GM12872 (cell line): ENCODE measurements at regions not wholly inside any gene's neighbourhood (a gene's known extent, or its start where the extent isn't known, plus 50 kb on each side); places are given as distances from the start of the nearest gene placed in this dataset.

Experiments
- TF ChIP-seq, protein P1 (sequence below): IDR thresholded peaks from 3 replicates; pipeline ENCODE4 v1.5.1; 2011; ENCODE audit warnings: low read depth, mild to moderate bottlenecking, low read length, moderate library complexity; ENCODE audit not compliant: insufficient read depth

DNA sequence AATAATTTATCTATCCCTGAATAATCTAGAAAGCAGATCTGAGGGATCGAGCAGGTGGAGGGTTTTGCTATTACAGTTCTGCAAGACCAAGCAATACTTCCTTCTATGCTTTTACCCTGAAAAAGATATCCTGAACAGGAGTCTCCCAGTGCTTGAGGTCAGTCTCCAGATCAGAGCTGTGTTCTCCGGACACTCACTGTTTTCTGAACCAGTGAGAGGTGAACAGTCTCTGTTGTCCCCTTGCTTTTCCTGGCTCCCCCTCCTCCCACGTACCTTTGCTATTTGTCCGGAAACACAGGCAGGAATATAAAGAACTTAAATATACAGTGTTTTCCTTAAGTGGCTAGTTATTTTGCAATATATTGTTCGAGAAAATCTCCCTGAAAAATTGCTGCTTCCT lies 116.6 kb downstream of the ATXN3L start:
- TF ChIP-seq, protein P1, sequence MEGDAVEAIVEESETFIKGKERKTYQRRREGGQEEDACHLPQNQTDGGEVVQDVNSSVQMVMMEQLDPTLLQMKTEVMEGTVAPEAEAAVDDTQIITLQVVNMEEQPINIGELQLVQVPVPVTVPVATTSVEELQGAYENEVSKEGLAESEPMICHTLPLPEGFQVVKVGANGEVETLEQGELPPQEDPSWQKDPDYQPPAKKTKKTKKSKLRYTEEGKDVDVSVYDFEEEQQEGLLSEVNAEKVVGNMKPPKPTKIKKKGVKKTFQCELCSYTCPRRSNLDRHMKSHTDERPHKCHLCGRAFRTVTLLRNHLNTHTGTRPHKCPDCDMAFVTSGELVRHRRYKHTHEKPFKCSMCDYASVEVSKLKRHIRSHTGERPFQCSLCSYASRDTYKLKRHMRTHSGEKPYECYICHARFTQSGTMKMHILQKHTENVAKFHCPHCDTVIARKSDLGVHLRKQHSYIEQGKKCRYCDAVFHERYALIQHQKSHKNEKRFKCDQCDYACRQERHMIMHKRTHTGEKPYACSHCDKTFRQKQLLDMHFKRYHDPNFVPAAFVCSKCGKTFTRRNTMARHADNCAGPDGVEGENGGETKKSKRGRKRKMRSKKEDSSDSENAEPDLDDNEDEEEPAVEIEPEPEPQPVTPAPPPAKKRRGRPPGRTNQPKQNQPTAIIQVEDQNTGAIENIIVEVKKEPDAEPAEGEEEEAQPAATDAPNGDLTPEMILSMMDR = no peak

DNA sequence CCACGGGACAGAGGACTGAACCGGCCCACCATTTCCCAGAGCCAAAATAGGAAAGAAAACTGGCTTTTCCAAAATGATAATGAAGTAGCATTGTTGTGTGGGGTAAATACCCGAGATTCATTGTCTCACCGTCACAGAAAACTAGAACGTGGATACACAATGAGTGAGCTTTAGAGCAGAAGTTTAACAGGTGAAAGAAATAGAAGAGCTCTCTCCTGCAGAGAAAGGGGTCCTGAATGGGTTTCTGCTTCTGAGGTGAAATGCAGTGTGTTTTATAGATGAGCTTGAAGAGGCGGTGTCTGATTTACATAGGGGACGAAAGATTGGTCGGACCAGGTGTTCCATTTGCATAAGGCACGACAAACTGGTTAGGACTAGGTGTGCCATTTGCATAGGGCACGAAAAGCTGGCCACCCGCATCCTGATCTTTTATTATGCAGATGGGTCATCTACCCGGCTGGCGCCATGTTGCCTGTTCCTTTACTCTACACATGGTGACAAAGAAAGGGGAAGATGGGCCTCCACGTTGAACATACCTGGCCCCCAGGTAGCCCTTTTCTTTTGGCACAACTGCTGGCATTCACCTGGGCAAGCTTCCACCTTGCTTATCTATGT lies 118.1 kb downstream of the ATXN3L start:
- TF ChIP-seq, protein P1 = no peak

DNA sequence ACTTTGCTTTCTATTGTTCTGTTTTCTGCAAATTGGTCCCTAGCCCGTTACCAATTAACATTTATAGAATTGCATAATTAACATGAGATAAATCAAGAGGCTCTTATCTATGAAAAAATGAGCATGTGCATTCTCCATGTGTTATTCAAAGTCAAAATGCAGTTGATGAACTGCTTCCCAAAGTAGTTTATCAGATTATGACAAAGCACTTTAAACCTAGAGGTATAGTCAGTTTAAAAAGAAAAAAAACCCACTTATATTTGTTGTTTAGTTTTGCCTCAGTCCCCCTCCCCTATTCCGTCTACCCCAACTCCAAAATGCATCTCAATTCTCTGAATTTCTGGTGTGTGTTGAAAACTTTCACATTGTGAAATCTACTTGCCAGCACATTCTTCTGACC lies 119.5 kb downstream of the ATXN3L start:
- TF ChIP-seq, protein P1 = no peak

DNA sequence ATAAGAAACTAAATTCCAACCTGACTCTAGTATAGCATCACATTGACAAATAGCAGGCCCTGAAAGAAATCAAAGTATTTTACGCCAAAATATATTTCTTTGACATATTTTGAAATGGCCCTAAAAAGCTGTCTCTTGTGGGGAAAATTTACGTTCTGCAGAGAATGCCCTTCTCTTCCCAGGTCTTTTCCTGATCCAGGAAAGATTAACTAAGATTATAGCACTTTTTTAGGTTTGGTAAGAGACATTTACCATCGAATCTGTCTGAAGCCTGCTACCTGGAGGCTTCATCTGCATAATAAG lies 121.1 kb downstream of the ATXN3L start:
- TF ChIP-seq, protein P1 = no peak

DNA sequence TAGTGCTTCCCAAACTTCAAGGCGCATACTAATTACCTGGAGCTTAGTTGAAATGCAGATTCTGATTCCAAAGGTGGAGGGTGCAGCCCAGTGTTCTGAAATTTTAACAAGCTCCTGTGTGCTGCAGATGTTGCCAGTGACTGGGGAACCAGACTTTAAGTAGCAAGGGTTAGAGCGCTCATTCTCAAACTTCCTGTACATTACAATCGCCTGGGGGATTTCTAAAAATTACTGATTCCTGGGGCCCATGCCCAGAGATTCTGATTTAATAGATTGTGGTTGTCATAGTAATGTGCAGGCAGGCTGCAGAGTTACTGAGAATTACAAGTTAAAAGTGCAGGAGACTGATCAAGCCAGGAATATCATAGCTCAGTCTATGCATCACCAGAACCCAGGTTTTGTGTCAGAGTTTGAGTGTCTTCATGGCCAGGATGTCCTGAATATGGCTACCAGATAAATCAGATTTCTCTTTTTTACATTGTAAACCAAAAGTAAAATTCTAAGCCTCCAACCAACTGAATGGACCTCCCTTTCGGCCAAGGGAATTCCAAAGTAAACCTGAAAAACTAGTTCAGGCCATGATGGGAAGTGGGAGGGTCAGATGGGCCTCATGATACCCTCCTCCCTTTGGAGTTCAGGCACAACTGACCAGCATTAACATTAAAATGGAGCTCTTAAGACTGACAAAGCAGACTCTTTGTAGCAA lies 121.6 kb downstream of the ATXN3L start:
- TF ChIP-seq, protein P1 = no peak

DNA sequence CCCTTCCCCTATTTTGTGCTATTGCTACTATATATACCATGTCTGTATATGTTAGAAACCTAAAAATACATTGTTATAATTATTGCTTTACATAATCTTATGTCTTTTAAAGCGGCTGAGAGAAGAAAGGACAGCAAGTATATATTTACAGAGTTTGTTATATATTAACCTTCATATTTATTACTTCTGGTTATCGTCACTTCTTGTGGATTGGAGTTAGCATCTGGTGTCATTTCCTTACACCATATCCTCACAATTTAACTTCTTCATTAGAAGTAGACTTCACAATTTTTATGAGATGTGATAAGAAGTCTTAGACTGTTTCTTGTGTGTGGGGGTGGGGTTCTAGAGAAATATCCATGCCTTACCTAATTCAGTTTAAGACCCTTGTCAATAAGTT lies 123.1 kb downstream of the ATXN3L start:
- TF ChIP-seq, protein P1 = no peak

DNA sequence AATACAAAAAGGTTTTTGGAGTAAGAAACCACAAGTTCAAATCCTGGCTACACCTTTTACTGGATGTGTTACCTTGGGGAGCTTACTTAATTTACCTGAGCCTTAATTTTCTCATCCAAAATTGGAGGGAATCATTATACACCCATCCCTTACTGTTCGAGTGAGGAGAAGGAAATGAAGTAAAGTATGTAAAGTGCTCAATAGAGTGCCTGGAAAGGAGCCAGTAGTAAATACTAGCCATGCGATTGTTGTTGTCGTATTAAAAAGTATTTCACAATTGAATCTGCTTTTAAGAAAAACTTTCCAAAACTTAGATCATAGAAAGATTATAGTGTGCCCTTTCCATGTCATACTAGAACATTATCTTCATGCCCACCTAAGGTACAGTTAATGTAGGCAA lies 124.5 kb downstream of the ATXN3L start:
- TF ChIP-seq, protein P1 = no peak
